HG02759 (cell line): ENCODE measurements at regions not wholly inside any gene's neighbourhood (a gene's known extent, or its start where the extent isn't known, plus 50 kb on each side); places are given as distances from the start of the nearest gene placed in this dataset.

Source experiments
- ATAC-seq: cut with Tn5 transposase; IDR thresholded peaks from one replicate; pipeline ENCODE4 v1.9.1; 2021; ENCODE audit warnings: mild to moderate bottlenecking, moderate library complexity; ENCODE audit not compliant: unreplicated experiment

GRCh38 chr2:120826716-120827410 is 91.2 kb downstream of the GLI2 start:
- no peak for ATAC-seq

GRCh38 chr2:120828066-120828465 is 92.4 kb downstream of the GLI2 start:
- no peak for ATAC-seq

GRCh38 chr2:120828829-120829632 is 93.4 kb downstream of the GLI2 start:
- ATAC-seq = no peak

GRCh38 chr2:120829633-120830025 is 94.0 kb downstream of the GLI2 start:
- ATAC-seq = no peak

- no peak for ATAC-seq
Observed at GRCh38 chr2:120830096-120830830, 94.6 kb downstream of the GLI2 start.

GRCh38 chr2:120831086-120831485 is 95.4 kb downstream of the GLI2 start:
- no peak for ATAC-seq

GRCh38 chr2:120831891-120832290 is 96.2 kb downstream of the GLI2 start:
- ATAC-seq = no peak

- ATAC-seq = no peak
Observed at GRCh38 chr2:120832296-120833070, 96.8 kb downstream of the GLI2 start.

- ATAC-seq = no peak
Observed at GRCh38 chr2:120833127-120833675, 97.5 kb downstream of the GLI2 start.

GRCh38 chr2:120834206-120834605 is 98.5 kb downstream of the GLI2 start:
- no peak for ATAC-seq

- ATAC-seq = no peak
Observed at GRCh38 chr2:120836281-120836680, 100.6 kb downstream of the GLI2 start.

- no peak for ATAC-seq
Observed at GRCh38 chr2:120840795-120841487, 105.3 kb downstream of the GLI2 start.

- ATAC-seq = no peak
Observed at GRCh38 chr2:120842456-120843439, 107.1 kb downstream of the GLI2 start.

- no peak for ATAC-seq
Observed at GRCh38 chr2:120844070-120844738, 108.5 kb downstream of the GLI2 start.

- no peak for ATAC-seq
Observed at GRCh38 chr2:120845277-120845676, 109.6 kb downstream of the GLI2 start.

GRCh38 chr2:120846406-120847095 is 110.9 kb downstream of the GLI2 start:
- ATAC-seq = no peak

GRCh38 chr2:120847700-120848321 is 112.1 kb downstream of the GLI2 start:
- ATAC-seq = no peak
